GM21515 (cell line): ENCODE measurements at regions not wholly inside any gene's neighbourhood (a gene's known extent, or its start where the extent isn't known, plus 50 kb on each side); places are given as distances from the start of the nearest gene placed in this dataset.

Experiments used
- ATAC-seq: cut with Tn5 transposase; IDR thresholded peaks from one replicate; pipeline ENCODE4 v1.9.1; 2021; ENCODE audit not compliant: unreplicated experiment

GRCh38 chr17:34156741-34157589 lies 98.1 kb upstream of the CCL2 start:
- ATAC-seq, result no peak

GRCh38 chr17:34161690-34162089 lies 93.4 kb upstream of the CCL2 start:
- ATAC-seq, result no peak

GRCh38 chr17:34163123-34163522 lies 92.0 kb upstream of the CCL2 start:
- no peak for ATAC-seq

- ATAC-seq, result no peak
These were observed 91.4 kb upstream of the CCL2 start for GRCh38 chr17:34163646-34164045.

DNA sequence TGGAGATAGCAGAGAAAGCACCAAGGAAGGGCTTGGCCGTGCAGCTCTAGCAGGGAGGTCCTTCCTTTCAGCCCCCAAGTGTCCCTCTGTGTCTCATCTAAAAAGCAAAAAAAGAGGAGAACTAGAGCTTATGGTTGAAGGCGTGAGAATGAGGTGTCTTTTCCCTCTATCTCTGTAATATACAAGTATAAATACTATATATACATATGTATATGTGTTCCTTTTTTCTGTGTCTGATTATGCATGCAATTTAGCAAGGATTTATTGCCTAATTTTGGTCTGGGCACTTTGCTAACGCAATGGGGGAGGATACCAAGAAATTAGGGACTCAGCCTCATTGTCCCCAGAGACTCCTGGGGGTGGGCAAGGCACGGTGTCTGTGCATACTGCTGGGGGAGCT lies 90.2 kb upstream of the CCL2 start:
- no peak for ATAC-seq

DNA sequence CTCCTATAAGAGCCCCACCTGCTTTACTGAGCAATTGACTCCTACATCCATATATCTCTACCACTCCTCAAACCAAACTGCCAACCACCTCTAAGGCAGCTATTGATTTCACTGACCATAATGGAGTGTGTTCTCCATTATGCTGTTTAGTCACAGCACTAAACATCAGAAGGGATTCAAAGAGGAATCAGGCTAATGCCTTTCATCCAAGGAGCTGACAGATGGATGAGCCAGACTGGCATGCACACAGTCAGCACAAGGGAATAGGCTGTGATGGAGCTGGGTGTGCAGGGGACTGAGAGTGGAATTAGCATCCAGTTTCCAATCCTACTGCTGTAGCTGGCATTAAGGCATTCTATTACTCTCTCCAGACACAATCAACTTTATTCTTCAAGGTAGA lies 88.7 kb upstream of the CCL2 start:
- no peak for ATAC-seq

DNA sequence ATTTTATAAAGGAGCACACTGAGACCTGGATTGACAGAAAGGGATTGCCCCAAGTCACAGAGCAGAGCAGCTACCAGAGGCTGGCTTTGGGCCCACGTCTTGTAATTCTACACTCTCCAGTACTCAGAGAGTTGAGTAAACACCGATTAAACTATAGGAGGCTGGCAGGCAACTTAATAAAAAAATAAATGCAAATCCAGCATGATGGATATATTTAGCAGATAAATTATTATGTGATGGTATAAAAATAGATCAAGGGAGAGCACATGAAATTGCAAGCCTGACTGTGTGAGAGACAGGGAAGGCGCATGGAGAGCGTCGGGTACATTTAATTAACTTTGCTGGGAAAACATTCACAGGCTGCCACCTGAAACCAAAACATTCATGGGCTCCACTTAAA lies 87.7 kb upstream of the CCL2 start:
- no peak for ATAC-seq

DNA sequence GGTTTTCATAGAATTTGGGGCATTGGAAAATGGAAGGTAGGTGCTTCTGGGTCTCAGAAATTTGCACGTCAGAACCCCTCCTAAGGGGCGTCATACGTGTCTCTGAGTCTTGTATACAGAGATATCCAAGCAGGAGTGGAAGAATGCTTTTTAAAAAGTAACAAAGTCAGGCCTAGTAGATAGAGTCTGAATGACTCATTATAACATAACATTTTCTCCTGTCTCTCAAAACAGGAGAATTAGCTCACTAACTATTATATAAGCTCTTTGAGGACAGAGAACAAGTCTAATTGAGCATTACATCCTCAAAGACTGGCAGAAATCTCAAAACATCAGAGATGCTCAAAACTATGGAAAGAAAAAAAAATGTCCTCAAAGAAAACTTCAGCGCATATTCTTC lies 86.1 kb upstream of the CCL2 start:
- ATAC-seq, result no peak

- no peak for ATAC-seq
These were observed 85.6 kb upstream of the CCL2 start for GRCh38 chr17:34169496-34169895.

DNA sequence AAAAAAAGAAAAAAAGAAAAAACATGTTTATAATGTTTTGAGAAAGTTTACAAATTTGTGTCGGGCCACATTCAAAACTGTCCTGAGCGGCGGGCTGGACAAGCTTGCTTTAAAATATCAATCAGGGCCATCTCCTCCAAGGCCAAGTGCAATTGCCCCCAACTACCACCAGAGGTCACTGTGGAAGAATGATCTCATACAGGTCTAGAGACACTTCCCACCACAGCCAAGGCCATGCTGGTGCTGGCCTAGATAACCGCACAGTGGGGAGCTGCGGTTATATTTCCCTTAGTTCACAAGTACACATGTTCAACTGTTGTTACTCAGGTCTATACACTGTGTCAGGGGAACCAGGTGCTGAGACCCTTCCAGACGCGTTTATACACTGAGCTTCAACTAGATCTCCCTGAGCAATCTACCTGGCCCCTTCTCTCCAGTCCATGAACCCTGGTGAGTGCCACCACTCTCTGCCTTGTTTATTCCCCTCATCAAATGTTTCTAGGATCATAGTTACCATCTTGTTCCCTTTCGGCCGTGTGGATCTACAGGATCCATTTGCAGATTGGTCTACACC lies 83.8 kb upstream of the CCL2 start:
- no peak for ATAC-seq

GRCh38 chr17:34172390-34172918 lies 82.6 kb upstream of the CCL2 start:
- no peak for ATAC-seq

DNA sequence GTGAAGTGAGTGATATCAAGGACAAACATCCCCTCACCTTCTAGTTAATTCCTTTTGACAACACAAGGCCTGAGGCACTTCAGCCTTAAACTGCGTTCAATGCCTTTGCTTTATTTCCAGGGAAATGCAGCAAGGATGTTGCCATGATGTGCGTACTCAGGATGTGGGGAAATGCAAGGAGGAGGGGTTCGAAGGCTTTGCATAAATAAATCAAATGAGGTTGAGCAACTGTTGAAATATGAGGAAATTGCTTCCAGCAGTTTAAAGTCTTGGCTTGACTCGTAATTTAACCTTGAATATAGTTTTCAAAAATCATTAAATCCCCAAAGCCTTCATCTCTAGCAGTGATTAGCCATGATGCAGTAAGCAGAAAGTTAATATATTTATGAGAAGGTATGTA lies 81.8 kb upstream of the CCL2 start:
- no peak for ATAC-seq

- ATAC-seq, result no peak
These were observed 80.6 kb upstream of the CCL2 start for GRCh38 chr17:34174496-34174895.

DNA sequence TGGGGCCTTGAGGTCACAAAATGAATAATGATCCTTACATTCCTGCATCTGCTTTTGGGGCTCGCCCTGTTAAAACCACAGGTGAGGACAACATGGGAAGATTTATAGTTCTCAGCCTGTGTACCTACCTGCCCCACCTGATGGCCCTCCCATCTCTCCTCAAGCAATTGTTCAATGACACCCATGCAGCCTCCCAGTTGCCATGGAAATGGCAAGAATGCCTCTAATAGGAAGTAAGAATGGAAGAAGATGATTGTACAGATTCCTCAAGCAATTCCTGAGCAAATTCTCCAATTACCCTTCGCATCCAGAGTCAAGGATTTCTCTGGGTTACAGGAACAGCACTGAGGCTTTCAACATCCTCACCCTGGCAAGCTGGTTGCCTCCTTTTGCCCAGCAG lies 78.6 kb upstream of the CCL2 start:
- ATAC-seq, result no peak

DNA sequence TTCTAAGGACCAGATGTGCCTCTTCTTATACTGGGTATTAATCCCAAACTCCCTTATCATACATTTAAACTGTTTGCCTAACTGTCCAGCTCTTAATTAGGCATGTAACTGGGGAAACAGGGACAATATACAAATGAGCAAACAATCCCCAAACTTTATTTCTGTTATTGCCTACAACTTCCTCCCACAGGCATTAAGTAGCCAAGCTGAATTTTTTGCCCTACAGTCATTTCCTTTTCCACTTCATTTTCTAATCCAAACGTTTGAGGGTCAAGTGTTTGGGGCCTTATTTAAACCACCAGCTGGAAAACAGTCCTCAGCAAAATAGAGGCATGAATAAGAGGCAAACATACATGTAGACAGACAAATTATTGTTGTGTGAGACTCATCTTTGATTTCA lies 77.4 kb upstream of the CCL2 start:
- no peak for ATAC-seq

DNA sequence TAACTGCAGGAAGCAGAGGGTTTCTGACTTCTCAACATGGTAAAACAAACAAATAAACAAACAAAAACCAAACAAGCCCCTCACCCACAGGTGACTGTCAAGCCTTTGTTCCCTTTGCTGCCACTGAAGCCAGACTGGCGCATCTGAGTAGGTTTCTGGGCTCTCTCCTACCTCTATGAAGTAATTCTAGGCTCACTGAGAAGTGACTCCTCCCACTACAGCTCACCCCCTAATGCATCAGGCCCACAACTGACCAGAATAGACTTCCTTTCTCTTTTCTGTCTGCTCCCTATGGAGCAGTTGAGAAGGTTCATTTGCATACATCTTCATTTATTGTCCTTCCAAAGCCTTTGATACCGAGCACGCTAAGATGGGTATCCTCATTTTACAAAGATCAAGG lies 77.0 kb upstream of the CCL2 start:
- ATAC-seq, result no peak

DNA sequence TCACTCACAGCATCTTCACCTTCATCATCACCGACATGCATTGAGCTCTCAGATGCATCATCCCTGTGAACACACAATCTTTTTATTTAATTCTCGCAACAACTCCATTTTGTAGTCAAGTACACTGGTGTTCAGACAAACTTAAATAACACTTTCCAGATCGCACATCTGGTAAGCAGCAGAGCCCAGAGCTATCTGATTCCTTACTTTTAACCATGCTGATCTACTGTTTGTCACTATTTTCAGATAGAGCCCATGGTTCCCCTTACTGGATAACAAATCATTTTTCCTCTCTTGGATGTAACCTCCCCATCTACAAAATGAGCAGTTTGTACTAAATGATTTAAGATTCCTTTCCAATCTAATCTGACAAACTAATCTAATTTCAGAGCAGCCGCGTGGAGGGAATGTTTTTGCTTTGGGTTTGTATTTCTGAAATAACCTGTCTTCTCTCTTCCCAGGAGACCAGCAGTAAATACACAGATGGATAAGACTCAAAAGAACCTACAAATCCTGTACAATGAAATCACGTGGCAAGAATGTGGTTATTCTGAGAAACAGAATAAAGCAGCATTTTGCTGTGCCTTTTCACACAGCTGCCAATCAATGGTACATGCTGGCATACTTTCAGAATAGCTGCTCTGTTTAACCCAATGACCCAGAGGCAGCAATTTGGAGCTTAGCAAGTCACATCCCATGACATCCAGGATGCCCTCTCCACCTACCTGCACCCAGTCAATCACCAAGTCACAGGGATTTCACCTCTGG lies 72.9 kb upstream of the CCL2 start:
- no peak for ATAC-seq

DNA sequence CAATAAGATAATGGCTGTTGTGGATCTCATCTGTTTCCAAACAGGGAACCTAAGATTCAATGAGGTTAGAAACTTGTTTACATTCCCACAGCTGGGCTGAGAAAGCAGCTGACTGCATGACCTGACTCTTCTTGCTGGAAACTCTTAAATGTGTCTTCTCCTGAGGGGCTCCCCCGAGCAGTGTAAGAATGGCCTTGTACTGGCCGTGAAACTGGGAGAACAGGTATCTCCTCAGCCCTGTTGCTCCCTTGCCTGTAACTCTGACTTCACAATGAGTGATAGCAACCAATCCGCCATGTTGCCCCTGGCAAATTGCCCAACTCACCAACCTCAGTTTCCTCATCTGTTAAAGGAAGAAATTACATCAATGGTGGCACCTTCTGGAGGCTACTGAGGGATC lies 59.1 kb upstream of the CCL2 start:
- no peak for ATAC-seq

DNA sequence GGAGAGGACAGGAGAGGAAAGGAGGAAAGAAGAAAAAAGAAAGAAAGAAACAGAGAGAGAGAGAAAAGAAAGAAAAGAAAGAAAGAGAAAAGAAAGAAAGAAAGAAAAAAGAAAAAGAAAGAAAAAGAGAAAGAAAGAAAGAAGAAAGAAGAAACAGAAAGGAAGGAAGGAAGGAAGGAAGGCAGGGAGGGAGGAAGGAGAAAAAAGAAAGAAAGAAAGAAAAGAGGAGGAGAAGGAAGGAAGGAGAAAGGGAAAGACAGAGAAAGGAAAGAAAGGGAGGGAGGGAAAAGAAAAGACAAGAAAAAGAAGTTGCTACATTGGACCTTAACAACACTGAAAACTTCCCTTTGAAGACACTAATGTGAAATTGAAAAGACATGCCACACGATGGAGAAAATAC lies 56.6 kb upstream of the CCL2 start:
- ATAC-seq, result no peak

DNA sequence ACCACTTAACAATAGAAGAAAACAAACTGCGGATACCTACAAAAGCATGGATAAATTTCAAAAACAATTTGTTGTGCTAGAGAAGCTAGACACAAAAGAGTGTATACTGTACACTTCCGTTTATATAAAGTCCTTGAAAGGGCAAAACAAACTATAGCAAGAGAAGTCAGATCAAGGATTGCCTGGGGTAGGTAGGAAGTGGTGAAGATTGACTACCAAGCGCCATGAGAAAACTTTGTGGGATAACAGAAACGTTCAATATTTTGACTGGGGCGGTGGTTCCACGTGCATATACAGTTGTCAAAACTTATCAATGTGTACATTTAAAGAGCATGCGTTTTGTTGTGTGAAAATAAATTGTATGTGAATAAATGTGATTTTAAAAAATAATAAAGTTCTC lies 55.6 kb upstream of the CCL2 start:
- no peak for ATAC-seq

- no peak for ATAC-seq
These were observed 55.1 kb upstream of the CCL2 start for GRCh38 chr17:34199932-34200534.

GRCh38 chr17:34201225-34201624 lies 53.9 kb upstream of the CCL2 start:
- no peak for ATAC-seq
